ENCODE measurements at regions not wholly inside any gene's neighbourhood (a gene's known extent, or its start where the extent isn't known, plus 50 kb on each side); places are given as distances from the start of the nearest gene placed in this dataset.

GRCh38 chr6:17212546-17213371, 68.4 kb upstream of the RBM24 start:
- Histone ChIP-seq H3K23ac (ENCODE audit: low read depth, low read length) (no peak overlapping the region), H3K4me3 (ENCODE audit: insufficient read depth, low read depth, low read length) (no peak overlapping the region), H3K4me1 (ENCODE audit: control insufficient read depth, insufficient read depth, low read length) (peaks cover 4% of the 10 kb centered on the region; the same call in 1 of the 2 replicates), H2BK5ac (ENCODE audit: low read depth, low read length, poor library complexity, severe bottlenecking) (no peak overlapping the region), H3K9me1 (ENCODE audit: insufficient read depth, low read length) (no peaks in the 10 kb centered on the region), H3K18ac (ENCODE audit: low read depth, low read length) (no peak overlapping the region), H2BK120ac (ENCODE audit: low read depth, low read length) (no peak overlapping the region), H3K14ac (replicated peaks; ENCODE audit: low read depth, low read length) (0 out of 2 replicates have a peak overlapping the region, but pooled peaks have one; percentile 45), H2BK15ac (ENCODE audit: low read depth, low read length) (no peak overlapping the region), H3K27me3 (ENCODE audit: control insufficient read depth, insufficient read depth, low read length) (no peaks in the 10 kb centered on the region), H4K5ac (ENCODE audit: low read depth, low read length) (no peak overlapping the region), H4K91ac (ENCODE audit: insufficient read depth, low read depth, low read length) (no peak overlapping the region), H3K4me2 (ENCODE audit: low read depth, low read length) (peak overlapping the region; percentile 6; the same call in 1 of the 2 replicates), H3K36me3 (ENCODE audit: control insufficient read depth, insufficient read depth, low read length) (no peaks in the 10 kb centered on the region), H3K9me3 (ENCODE audit: control insufficient read depth, insufficient read depth, low read length) (no peaks in the 10 kb centered on the region; the same call in 1 of the 2 replicates), H4K8ac (ENCODE audit: low read depth in 2 of 2, low read length in 2 of 2) (no peak overlapping the region; a peak in 1 of 4 replicates), H3K56ac (ENCODE audit: extremely low read depth, insufficient read depth, low read length) (no peak overlapping the region), H3K4ac (ENCODE audit: low read depth, low read length) (no peak overlapping the region), H2AFZ (replicated peaks; ENCODE audit: low read length, poor library complexity) (peak overlapping the region; percentile 74), H2AK9ac (replicated peaks; ENCODE audit: low read depth, low read length, poor library complexity) (peak overlapping the region; percentile 31), H3K79me1 (ENCODE audit: low read depth in 1 of 2, low read length in 2 of 2) (no peaks in the 10 kb centered on the region), H2BK20ac (ENCODE audit: low read depth, low read length) (no peak overlapping the region), H2AK5ac (ENCODE audit: low read depth, low read length) (no peak overlapping the region), H4K20me1 (ENCODE audit: insufficient read depth, low read length) (no peaks in the 10 kb centered on the region), H3K27ac (ENCODE audit: insufficient read depth, low read length) (no peak overlapping the region), H3K9ac (ENCODE audit: low read depth, low read length) (no peak overlapping the region)
- dilution Hi-C loops (cut with HindIII; ENCODE audit: low sequenced_read_pairs, unreplicated experiment): no loop called here
- WGBS, 2 experiments (ENCODE audit: extremely low coverage in 2 of 2, insufficient read length in 1 of 2): 0% methylated on average over 4 of the region's 13 CpGs; no CpG with 5 or more reads in 1 of the 2 experiments
- in situ Hi-C loops (cut with MboI; ENCODE audit: low sequenced_read_pairs): no loop called here
- POLR2A ChIA-PET (ENCODE audit: unreplicated experiment): no interaction called here
- intact Hi-C loops (cut with micrococcal nuclease): no loop called here
- no peak for DNase-seq
- BruUV-seq (replicated peaks): no TSS peak
- CTCF ChIA-PET: interaction anchor here (0.6 kb wide), 1 partner anchor 298 kb away, joined by 6 read pairs; no protein-coding TSS in a partner anchor
- ATAC-seq (ENCODE audit: low read depth): peak; percentile 27; the same call in 1 of the 2 replicates
- TF ChIP-seq SMC3 (IDR thresholded peaks at IDR 0.05; ENCODE audit: low read depth, low read length): no peak
- no peak for TF ChIP-seq CEBPB (IDR thresholded peaks at IDR 0.05; ENCODE audit: low read depth, low read length)
- TF ChIP-seq RFX5 (IDR thresholded peaks at IDR 0.05; ENCODE audit: low read depth, low read length): no peak
- no peak for TF ChIP-seq MAZ (IDR thresholded peaks at IDR 0.05; ENCODE audit: borderline replicate concordance, low read depth, low read length)
- no peak for TF ChIP-seq MAFK (IDR thresholded peaks at IDR 0.05; ENCODE audit: low read depth, low read length)
- no peak for TF ChIP-seq NFE2L2 (IDR thresholded peaks at IDR 0.05; ENCODE audit: low read depth, low read length)
- no peak for TF ChIP-seq RCOR1 (IDR thresholded peaks at IDR 0.05; ENCODE audit: insufficient replicate concordance, low read length)
- no peak for TF ChIP-seq USF2 (IDR thresholded peaks at IDR 0.05; ENCODE audit: low read depth, low read length)
- TF ChIP-seq CTCF (conservative IDR thresholded peaks at IDR 0.05; ENCODE audit: low read depth, low read length): no peak
- TF ChIP-seq RAD21 (IDR thresholded peaks at IDR 0.05; ENCODE audit: low read length): no peak
- TF ChIP-seq FOS (IDR thresholded peaks at IDR 0.05; ENCODE audit: low read depth, low read length): no peak
- no peak for TF ChIP-seq MXI1 (IDR thresholded peaks at IDR 0.05; ENCODE audit: borderline replicate concordance, low read depth, low read length)
- TF ChIP-seq POLR2A (IDR thresholded peaks at IDR 0.05; ENCODE audit: low read depth, low read length): no peak
- TF ChIP-seq BHLHE40 (IDR thresholded peaks at IDR 0.05; ENCODE audit: low read depth, low read length): no peak
- TF ChIP-seq CHD1 (IDR thresholded peaks at IDR 0.05; ENCODE audit: low read depth, low read length): no peak
